ENCODE measurements at regions not wholly inside any gene's neighbourhood (a gene's known extent, or its start where the extent isn't known, plus 50 kb on each side); places are given as distances from the start of the nearest gene placed in this dataset.

DNA sequence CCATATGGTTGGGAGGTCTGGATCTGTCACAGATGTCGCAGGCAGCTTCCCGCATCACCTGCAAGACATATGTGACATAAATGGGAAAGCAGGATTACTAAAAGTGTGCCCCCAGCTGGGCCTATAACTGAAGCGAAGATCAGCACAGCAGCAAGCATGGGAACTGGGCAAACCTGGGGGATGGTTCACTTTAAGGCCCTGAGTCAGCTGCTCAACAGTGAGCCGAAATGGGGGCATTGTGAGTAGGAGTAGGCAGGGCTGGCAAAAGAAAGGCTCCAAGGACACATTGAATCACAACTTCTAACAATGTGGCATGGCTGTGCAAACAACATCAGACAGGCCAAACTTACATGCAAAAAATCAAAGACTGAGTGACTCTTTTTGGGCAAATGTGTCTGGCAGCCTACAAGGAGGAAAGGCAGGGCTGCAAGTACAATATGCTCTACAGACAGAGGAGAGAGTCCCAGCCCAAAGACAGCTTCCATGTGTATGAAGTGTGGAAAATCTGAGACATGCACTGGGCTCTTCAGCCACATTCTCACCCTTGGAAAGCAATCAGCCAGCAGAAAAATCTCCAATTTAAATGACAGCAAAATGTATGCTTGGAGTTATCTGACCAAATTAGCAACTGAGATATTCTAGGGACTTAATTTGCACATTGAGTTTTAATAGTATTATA lies 531.0 kb upstream of the MMS22L start:
- DNase-seq (ENCODE audit: low spot score): no peak

GRCh38 chr6:97815301-97815812 lies 532.3 kb upstream of the MMS22L start:
- DNase-seq (ENCODE audit: low spot score): no peak

DNA sequence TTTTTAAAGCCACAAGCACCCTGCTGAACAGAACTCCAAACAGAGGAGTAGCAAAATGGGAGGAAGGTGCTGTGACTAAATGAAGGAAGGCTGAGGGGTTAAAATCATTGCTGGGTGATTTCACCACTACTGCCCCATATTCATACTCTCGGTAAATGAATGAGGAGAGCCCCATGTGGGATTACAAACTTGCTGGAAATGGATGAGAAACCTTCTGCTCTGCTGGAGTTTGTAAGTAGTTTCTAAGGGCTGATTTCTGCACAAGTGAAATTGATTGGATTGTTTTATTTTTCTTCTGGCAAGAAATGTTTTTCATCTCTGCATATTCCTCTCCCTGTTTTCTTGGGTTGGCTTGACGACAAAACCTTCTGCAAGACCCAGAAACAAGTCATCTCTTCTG lies 533.5 kb upstream of the MMS22L start:
- DNase-seq (ENCODE audit: low spot score): no peak

- no peak for DNase-seq (ENCODE audit: low spot score)
Observed at GRCh38 chr6:97819710-97820109, 536.7 kb upstream of the MMS22L start.

DNA sequence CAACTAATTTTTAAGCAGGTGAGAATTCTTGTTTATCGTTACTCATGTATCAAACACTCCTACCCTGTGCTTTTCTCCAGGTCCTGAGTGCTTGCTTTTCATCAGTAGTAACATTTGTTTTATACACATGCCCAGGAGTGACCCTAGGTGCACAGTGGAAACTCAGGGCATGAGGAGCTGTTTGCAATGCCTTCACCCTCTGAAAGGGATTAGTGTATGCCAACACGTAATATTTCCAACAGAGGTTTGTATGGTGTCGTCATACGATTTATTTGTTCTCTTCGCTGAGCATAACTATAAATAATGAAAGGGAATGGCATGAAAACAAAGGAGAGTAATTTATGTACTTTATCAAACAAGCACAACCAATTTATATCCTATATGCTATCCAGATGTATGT lies 537.4 kb upstream of the MMS22L start:
- DNase-seq (ENCODE audit: low spot score): no peak

DNA sequence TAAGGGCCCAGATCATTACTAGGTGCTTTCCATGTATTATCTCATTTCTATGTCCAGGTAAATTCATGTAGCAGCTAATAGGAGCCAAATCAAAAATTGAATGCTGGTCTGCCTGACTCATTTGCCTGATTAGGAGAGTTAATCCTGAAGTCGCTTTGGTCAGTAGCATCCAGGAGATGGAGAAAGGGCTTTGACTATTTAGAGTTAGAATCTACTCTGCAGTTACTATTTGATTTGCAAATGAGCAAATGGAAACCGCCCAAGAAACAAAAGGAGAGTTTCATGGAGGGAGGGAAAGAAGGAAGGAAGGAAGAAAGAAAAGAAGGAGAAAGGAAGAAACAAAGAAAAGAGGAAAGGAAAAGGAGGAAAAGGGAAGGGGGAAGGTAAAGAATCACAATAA lies 539.6 kb upstream of the MMS22L start:
- no peak for DNase-seq (ENCODE audit: low spot score)

- DNase-seq (ENCODE audit: low spot score): no peak
Observed at GRCh38 chr6:97841763-97842162, 558.7 kb upstream of the MMS22L start.

DNA sequence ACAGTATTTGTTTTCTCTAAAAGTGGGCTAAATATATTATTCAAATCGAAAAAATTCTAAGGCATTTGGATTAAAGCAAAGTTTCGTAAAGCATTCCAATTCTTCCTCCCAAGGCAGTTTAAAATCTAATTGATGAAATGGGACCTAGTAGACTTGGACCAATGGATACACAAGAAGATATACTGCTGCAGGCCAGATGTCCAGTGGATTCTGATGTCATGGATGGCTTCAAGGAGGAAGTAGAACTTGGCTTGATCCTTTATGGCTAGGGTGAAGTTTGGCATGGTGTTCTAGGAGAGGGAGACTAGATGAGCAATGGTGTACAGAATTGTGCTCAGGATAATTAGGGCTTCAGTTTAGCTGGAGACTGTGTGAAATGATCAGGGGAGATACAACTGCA lies 559.5 kb upstream of the MMS22L start:
- no peak for DNase-seq (ENCODE audit: low spot score)

- no peak for DNase-seq (ENCODE audit: low spot score)
Observed at GRCh38 chr6:97849390-97849789, 566.4 kb upstream of the MMS22L start.

- peak; percentile 52 for DNase-seq (ENCODE audit: low spot score)
Observed at GRCh38 chr6:97850458-97851212, 567.6 kb upstream of the MMS22L start.

DNA sequence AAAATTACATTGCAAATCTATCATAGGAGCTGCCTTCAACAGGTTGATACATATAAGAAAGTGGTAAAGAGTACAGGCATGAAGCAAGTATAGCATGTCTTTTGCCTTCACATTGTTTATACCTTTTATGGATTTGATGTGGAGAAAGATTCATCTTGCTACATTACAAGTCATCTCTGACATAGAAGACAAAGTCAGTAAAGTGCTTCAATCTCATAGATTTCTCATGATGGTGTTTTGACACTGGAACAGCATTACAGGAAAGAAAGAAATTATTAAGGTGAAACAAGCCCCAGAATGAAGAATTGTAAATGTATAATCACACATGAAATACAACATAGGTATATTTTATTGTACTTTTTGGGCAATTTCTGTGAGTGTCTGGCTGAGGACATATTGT lies 580.7 kb upstream of the MMS22L start:
- DNase-seq (ENCODE audit: low spot score): no peak

DNA sequence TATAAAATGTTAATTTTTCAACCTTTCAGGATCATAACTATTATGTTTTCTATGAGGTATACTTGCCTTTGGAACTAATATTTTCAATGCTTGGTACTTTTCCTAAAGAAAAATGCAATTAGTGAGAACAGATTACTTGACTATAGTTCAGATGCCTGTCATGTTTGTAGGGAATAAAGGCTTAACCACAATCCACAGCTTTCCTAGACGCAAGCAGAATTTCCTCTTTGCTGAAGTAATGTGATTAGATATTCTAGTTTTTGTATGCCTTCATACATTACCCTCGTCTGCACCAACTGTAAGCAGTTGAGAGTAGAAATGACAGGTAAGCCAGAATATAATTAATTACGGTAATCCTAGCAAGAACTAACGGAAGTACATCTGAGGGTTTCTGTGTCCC lies 581.4 kb upstream of the MMS22L start:
- no peak for DNase-seq (ENCODE audit: low spot score)

DNA sequence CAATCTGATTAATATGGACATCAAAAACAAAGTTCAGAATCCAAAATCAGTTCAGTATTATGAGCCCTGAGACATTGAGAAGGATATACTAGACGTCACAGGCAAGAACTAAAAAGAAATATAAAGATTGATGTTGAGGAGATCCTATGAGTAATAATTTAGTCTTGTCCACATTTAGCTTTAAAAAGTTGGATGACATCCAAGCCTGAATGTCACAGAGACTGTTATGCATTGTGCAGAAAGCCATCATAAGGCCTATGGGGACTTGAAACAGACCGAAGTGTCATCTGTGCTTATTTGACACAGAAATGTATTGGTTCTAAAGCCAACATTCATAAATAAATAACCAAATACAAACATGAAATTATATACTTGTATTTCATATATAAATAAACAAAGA lies 581.8 kb upstream of the MMS22L start:
- no peak for DNase-seq (ENCODE audit: low spot score)

- DNase-seq (ENCODE audit: low spot score): no peak
Observed at GRCh38 chr6:97865612-97866011, 582.6 kb upstream of the MMS22L start.

GRCh38 chr6:97866616-97867015 lies 583.6 kb upstream of the MMS22L start:
- no peak for DNase-seq (ENCODE audit: low spot score)

DNA sequence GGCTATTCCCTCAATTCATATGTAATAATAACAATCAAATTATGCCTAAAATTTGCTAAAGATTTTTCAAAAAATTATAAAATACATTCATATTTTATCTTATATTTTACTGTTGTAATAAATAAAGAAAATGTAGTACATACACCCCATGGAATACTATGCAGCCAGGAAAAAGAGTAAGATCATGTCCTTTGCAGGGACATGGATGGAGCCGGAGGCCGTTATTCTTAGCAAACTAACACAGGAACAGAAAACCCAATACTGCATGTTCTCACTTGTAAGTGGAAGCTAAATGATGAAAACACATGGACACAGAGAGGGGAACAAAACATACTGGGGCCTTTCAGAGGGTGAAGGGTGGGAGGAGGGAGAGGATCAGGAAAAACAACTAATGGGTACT lies 584.2 kb upstream of the MMS22L start:
- DNase-seq (ENCODE audit: low spot score): no peak

GRCh38 chr6:97870273-97870672 lies 587.3 kb upstream of the MMS22L start:
- no peak for DNase-seq (ENCODE audit: low spot score)

DNA sequence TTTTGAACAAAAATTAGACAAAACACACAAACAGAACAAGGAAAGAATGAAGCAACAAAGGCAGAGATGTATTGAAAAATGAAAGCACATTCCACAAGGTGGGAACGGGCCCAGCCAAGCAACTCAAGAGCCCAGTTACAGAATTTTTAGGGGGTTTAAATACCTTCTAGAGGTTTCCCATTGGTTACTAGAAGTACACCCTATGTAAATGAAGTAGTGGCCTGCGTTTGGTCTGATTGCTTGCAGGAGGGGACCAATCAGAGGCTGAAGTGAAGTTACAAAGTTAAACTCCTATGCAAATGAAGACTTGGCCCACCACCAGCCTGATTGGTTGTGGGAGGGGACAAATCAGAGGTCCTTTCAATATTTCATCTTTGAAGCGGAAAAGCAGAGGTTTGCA lies 593.7 kb upstream of the MMS22L start:
- DNase-seq (ENCODE audit: low spot score): no peak

- DNase-seq (ENCODE audit: low spot score): no peak
Observed at GRCh38 chr6:97882755-97883154, 599.7 kb upstream of the MMS22L start.

DNA sequence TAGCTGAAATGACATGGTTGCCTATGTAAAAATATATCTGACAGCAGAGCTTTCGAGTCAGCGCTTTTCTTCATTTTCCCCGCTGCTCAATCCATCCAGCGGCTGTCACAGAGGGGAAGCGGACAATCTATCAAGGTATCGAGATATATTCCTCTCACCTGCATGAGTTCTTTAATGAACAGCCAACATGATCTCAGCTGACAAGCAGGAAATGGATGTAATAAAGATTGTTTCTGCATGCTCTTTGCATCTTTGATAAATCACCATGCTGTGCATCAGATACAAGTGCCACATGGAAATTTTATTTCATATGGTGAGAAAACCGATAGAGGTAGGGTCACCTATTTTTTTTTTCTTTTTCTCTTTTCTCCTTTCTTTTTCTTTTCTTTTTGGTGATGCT lies 602.3 kb upstream of the MMS22L start:
- no peak for DNase-seq (ENCODE audit: low spot score)

DNA sequence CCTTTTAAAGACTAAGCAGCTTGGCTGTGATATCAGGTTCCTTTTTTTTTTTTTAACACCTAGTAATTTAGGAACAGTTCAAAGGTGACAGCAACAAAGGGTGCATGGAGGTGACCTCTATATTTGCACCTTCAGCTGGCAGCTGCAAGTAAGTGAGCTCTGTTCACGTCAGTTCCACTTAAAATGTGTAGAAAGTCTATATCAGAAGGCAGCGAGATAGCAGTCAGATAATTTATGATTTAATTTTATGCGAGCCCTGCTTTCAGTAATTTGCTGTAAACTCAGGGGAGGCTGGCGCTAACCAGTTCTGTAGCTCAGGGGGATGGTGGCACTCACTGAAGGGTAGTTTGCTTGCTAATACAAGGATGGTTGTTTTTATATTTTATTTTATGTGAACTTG lies 602.8 kb upstream of the MMS22L start:
- no peak for DNase-seq (ENCODE audit: low spot score)

DNA sequence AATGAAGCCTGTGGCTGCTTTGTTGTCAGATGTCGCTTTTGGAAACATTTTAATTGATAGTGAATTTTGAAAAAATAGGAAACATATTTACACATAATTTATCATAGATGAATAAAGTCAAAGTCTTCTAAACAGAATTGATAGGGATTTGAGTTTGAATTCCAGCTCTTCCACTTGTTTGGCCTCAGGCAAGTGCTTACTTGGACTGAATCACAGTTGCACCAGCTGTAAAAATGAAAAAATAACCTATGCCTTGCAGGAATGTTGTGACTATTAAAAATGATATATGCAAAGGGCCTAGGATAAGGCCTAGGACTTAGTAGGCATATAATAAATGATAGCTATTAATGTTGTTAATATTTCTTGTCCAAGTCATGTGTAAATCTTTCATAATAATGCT lies 618.5 kb upstream of the MMS22L start:
- DNase-seq (ENCODE audit: low spot score): no peak

DNA sequence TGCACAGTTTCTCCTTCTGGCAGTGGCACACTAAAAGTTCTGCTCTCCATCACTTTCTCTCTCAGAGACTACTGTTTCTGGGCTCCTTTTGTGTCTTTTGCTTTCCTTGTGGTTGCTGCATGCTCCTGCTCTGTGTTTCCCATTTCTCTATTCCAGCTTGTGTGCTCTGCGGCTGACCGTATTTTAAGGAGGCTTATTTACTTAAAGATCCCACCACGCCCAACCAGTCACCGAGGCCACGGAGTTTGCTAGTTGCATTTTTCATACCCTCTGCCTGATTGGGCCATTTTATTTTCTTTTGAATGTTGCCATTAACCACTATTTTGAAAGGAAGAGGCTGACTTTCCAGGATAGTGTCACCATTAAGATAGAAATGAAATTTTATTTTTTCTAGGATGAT lies 626.4 kb upstream of the MMS22L start:
- DNase-seq (ENCODE audit: low spot score): no peak

DNA sequence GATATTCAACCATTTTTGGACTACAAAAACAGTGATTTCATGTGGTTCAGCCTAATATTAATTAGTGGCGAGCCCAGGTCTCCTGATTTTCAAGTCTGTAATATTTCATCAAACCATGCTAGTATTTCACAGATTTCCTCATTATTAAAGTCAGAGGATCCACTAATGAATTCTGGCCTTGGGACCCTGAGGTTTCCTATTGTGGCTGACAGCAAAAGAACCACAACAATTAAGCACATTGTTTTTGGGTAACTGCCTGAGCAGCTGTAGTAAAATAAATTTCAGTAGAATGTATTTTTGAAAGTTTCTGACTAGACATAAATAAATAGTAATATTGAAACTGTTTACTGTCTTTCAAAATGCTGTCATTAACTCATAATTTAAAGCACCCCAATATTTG lies 630.7 kb upstream of the MMS22L start:
- DNase-seq (ENCODE audit: low spot score): no peak
